Esophagus muscularis mucosa (tissue), 4 donors: ENCODE measurements at regions not wholly inside any gene's neighbourhood (a gene's known extent, or its start where the extent isn't known, plus 50 kb on each side); places are given as distances from the start of the nearest gene placed in this dataset.

Experiments
- CTCF ChIP-seq, 3 experiments: fragments of 200-600 bp in 2 of 3; fragments of 450-650 bp in 1 of 3; sonication (generic) in 2 of 3; IDR thresholded peaks; one replicate each; pipeline ENCODE4 v1.5.1; 2017 to 2019; ENCODE audit warnings: antibody characterized with exemption in 3 of 3, mild to moderate bottlenecking in 2 of 3, moderate library complexity in 1 of 3
- EP300 ChIP-seq: sonication (generic); formaldehyde crosslinking; IDR thresholded peaks from one replicate; pipeline ENCODE4 v1.6.1; 2017; ENCODE audit warnings: antibody characterized with exemption
- POLR2A ChIP-seq: fragments of 450-650 bp; IDR thresholded peaks from one replicate; pipeline ENCODE4 v1.6.1; 2017; ENCODE audit warnings: antibody characterized with exemption, moderate library complexity, mild to moderate bottlenecking, low read depth

GRCh38 chr12:19981944-19982343 is 386.4 kb upstream of the PDE3A start:
- no peak for TF ChIP-seq POLR2A
- TF ChIP-seq EP300, result no peak
- TF ChIP-seq CTCF (IDR thresholded peaks at IDR 0.05), result no peak
